H9 (cell line): ENCODE measurements at regions not wholly inside any gene's neighbourhood (a gene's known extent, or its start where the extent isn't known, plus 50 kb on each side); places are given as distances from the start of the nearest gene placed in this dataset.
"Not testable (repeated sequence)": the region's sequence is repeated elsewhere in the genome, so short reads cannot be mapped to it uniquely, and the experiment has no call there.

ENCODE experiments used
- DNase-seq: peaks from one replicate; pipeline ENCODE4 v3.0.0-alpha.2; 2017
- H2AFZ ChIP-seq: one replicate; pipeline ENCODE4 v1.6.1; 2013; ENCODE audit warnings: mild to moderate bottlenecking, low read length, control low read depth, moderate library complexity
- H2AK5ac ChIP-seq: 2 replicates; pipeline ENCODE4 v1.6.1; 2013; ENCODE audit warnings: low read length, control low read depth, mixed read lengths; ENCODE audit not compliant: insufficient read length
- H2BK120ac ChIP-seq: one replicate; pipeline ENCODE4 v1.6.1; 2013; ENCODE audit warnings: low read depth, mild to moderate bottlenecking, low read length, control low read depth, inconsistent platforms; ENCODE audit not compliant: poor library complexity, severe bottlenecking
- H2BK12ac ChIP-seq: 2 replicates; pipeline ENCODE4 v1.6.1; 2013; ENCODE audit warnings: low read length, control low read depth, mixed read lengths, low read depth; ENCODE audit not compliant: insufficient read length
- H2BK15ac ChIP-seq: 2 replicates; pipeline ENCODE4 v1.6.1; 2013; ENCODE audit warnings: low read depth, low read length, control low read depth
- H2BK20ac ChIP-seq: one replicate; pipeline ENCODE4 v1.6.1; 2013; ENCODE audit warnings: low read depth, mild to moderate bottlenecking, low read length, control low read depth, inconsistent platforms; ENCODE audit not compliant: poor library complexity, severe bottlenecking
- H2BK5ac ChIP-seq: 2 replicates; pipeline ENCODE4 v1.6.1; 2013; ENCODE audit warnings: low read length, control low read depth, mixed read lengths; ENCODE audit not compliant: insufficient read length
- H3K14ac ChIP-seq: 2 replicates; pipeline ENCODE4 v1.6.1; 2013; ENCODE audit warnings: low read length, control low read depth; ENCODE audit not compliant: insufficient read depth
- H3K18ac ChIP-seq: 2 replicates; pipeline ENCODE4 v1.6.1; 2013; ENCODE audit warnings: low read depth, mild to moderate bottlenecking, mixed read lengths, low read length, control low read depth; ENCODE audit not compliant: insufficient read length
- H3K23ac ChIP-seq: 2 replicates; pipeline ENCODE4 v1.6.1; 2013; ENCODE audit warnings: low read length, control low read depth, mixed read lengths, low read depth; ENCODE audit not compliant: insufficient read length
- H3K23me2 ChIP-seq: 2 replicates; pipeline ENCODE4 v1.6.1; 2013; ENCODE audit warnings: low read depth, mild to moderate bottlenecking, mixed read lengths, low read length, control low read depth; ENCODE audit not compliant: insufficient read length, poor library complexity, severe bottlenecking
- H3K27ac ChIP-seq: 2 replicates; pipeline ENCODE4 v1.5.1; 2013; ENCODE audit warnings: low read length, control low read depth, mixed read lengths, low read depth; ENCODE audit not compliant: insufficient read length
- H3K27me3 ChIP-seq: 2 replicates; pipeline ENCODE4 v1.6.1; 2013; ENCODE audit warnings: low read length, control low read depth, inconsistent platforms; ENCODE audit not compliant: insufficient read depth
- H3K4ac ChIP-seq: 2 replicates; pipeline ENCODE4 v1.6.1; 2013; ENCODE audit warnings: low read depth, mild to moderate bottlenecking, control low read depth, inconsistent platforms, low read length, moderate library complexity
- H3K4me1 ChIP-seq: 2 replicates; pipeline ENCODE4 v1.6.1; 2013; ENCODE audit warnings: low read length, control low read depth, inconsistent platforms; ENCODE audit not compliant: insufficient read depth
- H3K4me2 ChIP-seq: 2 replicates; pipeline ENCODE4 v1.6.1; 2013; ENCODE audit warnings: low read length, control low read depth, mixed read lengths; ENCODE audit not compliant: insufficient read length, insufficient read depth
- H3K56ac ChIP-seq: 2 replicates; pipeline ENCODE4 v1.6.1; 2013; ENCODE audit warnings: low read depth, mild to moderate bottlenecking, mixed read lengths, low read length, control low read depth; ENCODE audit not compliant: insufficient read length
- H3K79me1 ChIP-seq: 2 replicates; pipeline ENCODE4 v1.6.1; 2013; ENCODE audit warnings: low read depth, mild to moderate bottlenecking, moderate library complexity, low read length, control low read depth, inconsistent platforms; ENCODE audit not compliant: insufficient read depth, poor library complexity, severe bottlenecking
- H3K79me2 ChIP-seq: 2 replicates; pipeline ENCODE4 v1.6.1; 2013; ENCODE audit warnings: low read length, control low read depth, inconsistent platforms; ENCODE audit not compliant: insufficient read depth
- H3K9ac ChIP-seq: 2 replicates; pipeline ENCODE4 v1.6.1; 2013; ENCODE audit warnings: low read length, control low read depth, mixed read lengths; ENCODE audit not compliant: insufficient read length; ENCODE audit errors: extremely low read depth
- H3K9me3 ChIP-seq: one replicate; pipeline ENCODE4 v1.6.1; 2013; ENCODE audit warnings: low read depth, low read length, inconsistent platforms; ENCODE audit not compliant: control insufficient read depth
- H3T11ph ChIP-seq: one replicate; pipeline ENCODE4 v1.6.1; 2013; ENCODE audit warnings: mild to moderate bottlenecking, low read length, control low read depth, inconsistent platforms
- H4K20me1 ChIP-seq: one replicate; pipeline ENCODE4 v1.6.1; 2013; ENCODE audit not compliant: control insufficient read depth, insufficient read length, insufficient read depth
- H4K5ac ChIP-seq: 2 replicates; pipeline ENCODE4 v1.6.1; 2013; ENCODE audit warnings: low read depth, mild to moderate bottlenecking, mixed read lengths, low read length, control low read depth; ENCODE audit not compliant: insufficient read length
- H4K8ac ChIP-seq: replicated peaks from 2 replicates; pipeline ENCODE4 v1.6.1; 2013; ENCODE audit warnings: low read length, control low read depth, mixed read lengths, low read depth; ENCODE audit not compliant: insufficient read length
- H4K91ac ChIP-seq: 2 replicates; pipeline ENCODE4 v1.6.1; 2013; ENCODE audit warnings: low read depth, mild to moderate bottlenecking, moderate library complexity, mixed read lengths, low read length, control low read depth; ENCODE audit not compliant: insufficient read length
- H3K27ac Mint-ChIP-seq, 3 experiments: 2 replicates in 2 of 3; 3 replicates in 1 of 3; pipeline ENCODE4 v1.8.0; 2020 to 2021; ENCODE audit warnings: mixed read lengths in 3 of 3, mild to moderate bottlenecking in 1 of 3, moderate library complexity in 1 of 3
- H3K27me3 Mint-ChIP-seq: 2 replicates; pipeline ENCODE4 v1.8.0; 2021; ENCODE audit warnings: low read depth, mild to moderate bottlenecking, moderate library complexity, mixed read lengths
- H3K36me3 Mint-ChIP-seq, 3 experiments: 2 replicates in 2 of 3; 3 replicates in 1 of 3; pipeline ENCODE4 v1.8.0; 2020 to 2021; ENCODE audit warnings: low read depth in 3 of 3, mixed read lengths in 3 of 3; ENCODE audit not compliant: insufficient read depth in 1 of 3
- H3K4me1 Mint-ChIP-seq, 2 experiments: 2 replicates each; pipeline ENCODE4 v1.8.0; 2020; ENCODE audit warnings: mixed read lengths in 2 of 2
- H3K4me3 Mint-ChIP-seq, 2 experiments: 2 replicates in 1 of 2; 3 replicates in 1 of 2; pipeline ENCODE4 v1.8.0; 2020 to 2021; ENCODE audit warnings: mild to moderate bottlenecking in 2 of 2, mixed read lengths in 2 of 2, moderate library complexity in 1 of 2
- H3K9me3 Mint-ChIP-seq, 2 experiments: 2 replicates in 1 of 2; 3 replicates in 1 of 2; pipeline ENCODE4 v1.8.0; 2020; ENCODE audit warnings: mild to moderate bottlenecking in 2 of 2, mixed read lengths in 2 of 2, moderate library complexity in 1 of 2
- WGBS: extraction: QIAGEN DNeasy Blood & Tissue Kit; methylation state at CpG from one replicate; pipeline ENCODE4 v1.1.7; 2013; ENCODE audit warnings: missing lambda C conversion rate, low lambda C conversion rate, mixed read lengths; ENCODE audit not compliant: insufficient read length; ENCODE audit errors: extremely low coverage; 5-methylcytosine and 5-hydroxymethylcytosine counted together

DNA sequence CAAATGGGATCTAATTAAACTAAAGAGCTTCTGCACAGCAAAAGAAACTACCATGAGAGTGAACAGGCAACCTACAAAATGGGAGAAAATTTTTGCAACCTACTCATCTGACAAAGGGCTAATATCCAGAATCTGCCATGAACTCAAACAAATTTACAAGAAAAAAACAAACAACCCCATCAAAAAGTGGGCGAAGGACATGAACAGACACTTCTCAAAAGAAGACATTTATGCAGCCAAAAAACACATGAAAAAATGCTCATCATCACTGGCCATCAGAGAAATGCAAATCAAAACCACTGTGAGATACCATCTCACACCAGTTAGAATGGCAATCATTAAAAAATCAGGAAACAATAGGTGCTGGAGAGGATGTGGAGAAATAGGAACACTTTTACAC is 755.2 kb upstream of the ADGRB3 start:
- not testable (repeated sequence) for DNase-seq, H3K27ac ChIP-seq, H3K23ac ChIP-seq, H4K5ac ChIP-seq, H2BK15ac ChIP-seq, H3K79me1 ChIP-seq, H3K4me2 ChIP-seq, H2AFZ ChIP-seq, H3K27me3 Mint-ChIP-seq, H3K56ac ChIP-seq, H3K9ac ChIP-seq, H3K23me2 ChIP-seq, H3K4ac ChIP-seq, H3K18ac ChIP-seq, H3K79me2 ChIP-seq, H2BK20ac ChIP-seq, H2BK120ac ChIP-seq, H3K9me3 ChIP-seq, H4K91ac ChIP-seq, H3K27me3 ChIP-seq, H3K4me1 ChIP-seq, H2BK5ac ChIP-seq, H3K4me1 Mint-ChIP-seq, H2BK12ac ChIP-seq, H3K4me3 Mint-ChIP-seq, H2AK5ac ChIP-seq, H3K27ac Mint-ChIP-seq, H3K14ac ChIP-seq, H4K8ac ChIP-seq, H3T11ph ChIP-seq, H4K20me1 ChIP-seq
- Mint-ChIP-seq H3K9me3 (peaks cover 6 to 16% of the 10 kb centered on the region in 2 experiments), H3K36me3 (peaks cover 2 to 18% (median 4%) of the 10 kb centered on the region in 3 experiments; a peak in 5 of 7 replicates)
- no CpG with 5 or more reads among the region's 1 CpG for WGBS

DNA sequence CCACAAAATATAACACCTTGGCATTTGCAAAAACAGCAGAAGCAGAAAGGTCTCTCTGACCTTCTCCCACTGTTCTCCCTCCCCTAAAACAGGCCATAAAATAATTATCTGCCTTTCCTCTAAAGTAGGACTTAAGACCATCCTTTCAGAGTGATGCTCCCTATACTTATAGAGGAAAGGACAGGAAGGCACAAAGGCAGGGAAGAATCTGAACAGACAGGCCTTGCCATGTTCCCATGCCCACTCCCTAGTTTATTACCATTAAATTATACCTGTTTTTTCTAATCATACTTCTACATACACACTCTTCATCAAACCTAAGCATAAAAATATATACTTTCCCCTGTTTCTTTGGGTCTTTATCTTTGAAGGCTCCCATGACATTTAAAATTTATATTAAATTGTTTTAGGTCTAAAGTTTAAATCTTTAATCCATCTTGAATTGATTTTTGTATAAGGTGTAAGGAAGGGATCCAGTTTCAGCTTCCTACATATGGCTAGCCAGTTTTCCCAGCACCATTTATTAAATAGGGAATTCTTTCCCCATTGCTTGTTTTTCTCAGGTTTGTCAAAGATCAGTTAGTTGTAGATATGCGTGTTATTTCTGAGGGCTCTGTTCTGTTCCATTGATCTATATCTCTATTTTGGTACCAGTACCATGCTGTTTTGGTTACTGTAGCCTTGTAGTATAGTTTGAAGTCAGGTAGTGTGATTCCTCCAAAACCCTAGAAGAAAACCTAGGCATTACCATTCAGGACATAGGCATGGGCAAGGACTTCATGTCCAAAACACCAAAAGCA is 755.8 kb upstream of the ADGRB3 start:
- H3K23ac ChIP-seq, H4K5ac ChIP-seq, H3K27me3 ChIP-seq, H4K8ac ChIP-seq, H3K27ac ChIP-seq, H3K56ac ChIP-seq, H3K23me2 ChIP-seq, H3K18ac ChIP-seq, H3T11ph ChIP-seq, H3K27ac Mint-ChIP-seq, H3K79me1 ChIP-seq, DNase-seq, H3K4me3 Mint-ChIP-seq, H2BK15ac ChIP-seq, H3K79me2 ChIP-seq, H2AFZ ChIP-seq, H4K91ac ChIP-seq, H2BK5ac ChIP-seq, H2BK12ac ChIP-seq, H3K9ac ChIP-seq, H3K4me2 ChIP-seq, H3K4ac ChIP-seq, H2BK120ac ChIP-seq, H2BK20ac ChIP-seq, H3K14ac ChIP-seq, H3K9me3 ChIP-seq, H2AK5ac ChIP-seq, H4K20me1 ChIP-seq, H3K4me1 Mint-ChIP-seq, H3K4me1 ChIP-seq, H3K27me3 Mint-ChIP-seq: not testable (repeated sequence)
- WGBS, result no CpG with 5 or more reads among the region's 1 CpG
- H3K36me3 Mint-ChIP-seq, result peaks cover 5 to 19% (median 6%) of the 10 kb centered on the region in 3 experiments; a peak in 6 of 7 replicates
- H3K9me3 Mint-ChIP-seq, result peaks cover 6 to 19% of the 10 kb centered on the region in 2 experiments
